Gastrocnemius medialis (tissue), 4 donors: ENCODE measurements at regions not wholly inside any gene's neighbourhood (a gene's known extent, or its start where the extent isn't known, plus 50 kb on each side); places are given as distances from the start of the nearest gene placed in this dataset.

ENCODE experiments used
- ATAC-seq, 2 donors: fragments of 150-250 bp; one replicate each; pipeline ENCODE4 v1.9.1; 2016
- DNase-seq, 2 donors: peaks; one replicate each; pipeline ENCODE4 v3.0.0-alpha.2; 2019
- H3K27ac ChIP-seq, 4 donors: fragments of 200-600 bp; sonication (generic); 1 replicate in 1 of 4; 2 replicates in 3 of 4; pipeline ENCODE4 v1.5.1; 2016 to 2018; ENCODE audit warnings: mild to moderate bottlenecking in 2 of 4, moderate library complexity in 1 of 4
- H3K27me3 ChIP-seq, 3 donors: fragments of 200-600 bp; sonication (generic) in 2 of 3; 1 replicate in 1 of 3; 2 replicates in 2 of 3; pipeline versions ENCODE4 v1.5.1 to v1.6.0; 2016 to 2019; ENCODE audit warnings: mild to moderate bottlenecking in 1 of 3, moderate library complexity in 1 of 3
- H3K36me3 ChIP-seq, 2 donors: fragments of 200-600 bp; sonication (generic) in 1 of 2; one replicate each; pipeline ENCODE4 v1.5.1; 2017 to 2018
- H3K4me1 ChIP-seq, 2 donors: fragments of 200-600 bp; sonication (generic) in 1 of 2; one replicate each; pipeline ENCODE4 v1.5.1; 2016 to 2017; ENCODE audit warnings: mild to moderate bottlenecking in 2 of 2
- H3K4me3 ChIP-seq, 4 donors: fragments of 200-600 bp; sonication (generic) in 3 of 4; 1 replicate in 1 of 4; 2 replicates in 3 of 4; pipeline ENCODE4 v1.5.1; 2016 to 2019; ENCODE audit warnings: mild to moderate bottlenecking in 2 of 4
- H3K9me3 ChIP-seq, 3 donors: fragments of 200-600 bp; sonication (generic) in 2 of 3; 1 replicate in 1 of 3; 2 replicates in 2 of 3; pipeline ENCODE4 v1.5.1; 2016 to 2019
- POLR2A ChIP-seq, 2 donors: fragments of 450-650 bp; IDR thresholded peaks; one replicate each; pipeline ENCODE4 v1.6.1; 2017; ENCODE audit warnings: antibody characterized with exemption in 2 of 2, mild to moderate bottlenecking in 2 of 2, moderate library complexity in 2 of 2
- in situ Hi-C, 4 donors: fragments of 200-750 bp; cut with MboI; loops; one replicate each; pipeline versions ENCODE4 v1.15.0 to v1.8.0; 2017; ENCODE audit warnings: low sequenced_read_pairs in 4 of 4
- intact Hi-C: fragments of 100-400 bp; cut with DNase I; formaldehyde crosslinking; loops from one replicate; pipeline ENCODE4 v1.15.1; 2023; ENCODE audit warnings: low total_unique reads
- TF ChIP-seq, protein P1 (sequence below), 5 experiments: fragments of 450-650 bp in 3 of 5; fragments of 200-600 bp in 2 of 5; sonication (generic) in 2 of 5; IDR thresholded peaks in 4 of 5; conservative IDR thresholded peaks in 1 of 5; 1 replicate in 4 of 5; 2 replicates in 1 of 5; pipeline ENCODE4 v1.5.1; 2016 to 2019; ENCODE audit warnings: antibody characterized with exemption in 5 of 5, mild to moderate bottlenecking in 3 of 5, moderate library complexity in 3 of 5

- in situ Hi-C loops: no loop called here
- no peaks in the 10 kb centered on the region for H3K27me3 ChIP-seq
- H3K4me1 ChIP-seq: no peaks in the 10 kb centered on the region
- DNase-seq (no peak), ATAC-seq (no peak)
- H3K4me3 ChIP-seq: no peak overlapping the region
- no peak for TF ChIP-seq POLR2A (IDR thresholded peaks at IDR 0.05)
- TF ChIP-seq, protein P1, sequence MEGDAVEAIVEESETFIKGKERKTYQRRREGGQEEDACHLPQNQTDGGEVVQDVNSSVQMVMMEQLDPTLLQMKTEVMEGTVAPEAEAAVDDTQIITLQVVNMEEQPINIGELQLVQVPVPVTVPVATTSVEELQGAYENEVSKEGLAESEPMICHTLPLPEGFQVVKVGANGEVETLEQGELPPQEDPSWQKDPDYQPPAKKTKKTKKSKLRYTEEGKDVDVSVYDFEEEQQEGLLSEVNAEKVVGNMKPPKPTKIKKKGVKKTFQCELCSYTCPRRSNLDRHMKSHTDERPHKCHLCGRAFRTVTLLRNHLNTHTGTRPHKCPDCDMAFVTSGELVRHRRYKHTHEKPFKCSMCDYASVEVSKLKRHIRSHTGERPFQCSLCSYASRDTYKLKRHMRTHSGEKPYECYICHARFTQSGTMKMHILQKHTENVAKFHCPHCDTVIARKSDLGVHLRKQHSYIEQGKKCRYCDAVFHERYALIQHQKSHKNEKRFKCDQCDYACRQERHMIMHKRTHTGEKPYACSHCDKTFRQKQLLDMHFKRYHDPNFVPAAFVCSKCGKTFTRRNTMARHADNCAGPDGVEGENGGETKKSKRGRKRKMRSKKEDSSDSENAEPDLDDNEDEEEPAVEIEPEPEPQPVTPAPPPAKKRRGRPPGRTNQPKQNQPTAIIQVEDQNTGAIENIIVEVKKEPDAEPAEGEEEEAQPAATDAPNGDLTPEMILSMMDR (IDR thresholded peaks at IDR 0.05 in 4 of 5, conservative IDR thresholded peaks at IDR 0.05 in 1 of 5): no peak
- no peaks in the 10 kb centered on the region for H3K36me3 ChIP-seq
- intact Hi-C loops: no loop called here
- H3K9me3 ChIP-seq: no peaks in the 10 kb centered on the region
- H3K27ac ChIP-seq: no peak overlapping the region
Measured at GRCh38 chr13:67632590-67632989, 402.5 kb upstream of the PCDH9 start.

DNA sequence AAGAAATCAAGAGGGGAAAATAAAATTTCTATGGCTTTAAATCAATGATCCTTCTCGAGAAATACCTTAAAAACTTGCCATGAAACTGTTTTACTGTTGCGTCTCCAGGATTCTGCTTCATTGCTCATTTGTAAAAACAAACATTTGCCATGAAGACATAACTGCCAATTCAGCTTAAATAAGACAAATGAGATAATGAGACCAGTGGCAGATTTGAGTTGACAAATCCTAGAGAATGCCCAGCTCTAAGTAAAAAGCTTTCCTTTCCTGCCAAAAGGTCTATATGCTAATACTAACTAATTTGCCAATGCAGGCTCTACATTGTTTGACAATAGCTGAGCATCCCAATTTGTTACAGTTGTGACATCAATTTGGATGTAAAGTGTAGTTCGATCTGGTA, 400.5 kb upstream of the PCDH9 start:
- no peak overlapping the region for H3K4me3 ChIP-seq
- no peaks in the 10 kb centered on the region for H3K27me3 ChIP-seq
- no peaks in the 10 kb centered on the region for H3K4me1 ChIP-seq
- no peaks in the 10 kb centered on the region for H3K36me3 ChIP-seq
- DNase-seq (no peak), ATAC-seq (no peak)
- no peak overlapping the region for H3K27ac ChIP-seq
- in situ Hi-C loops (no loop called here), intact Hi-C loops (no loop called here)
- TF ChIP-seq, protein P1 (IDR thresholded peaks at IDR 0.05 in 4 of 5, conservative IDR thresholded peaks at IDR 0.05 in 1 of 5): no peak
- TF ChIP-seq POLR2A (IDR thresholded peaks at IDR 0.05): no peak
- H3K9me3 ChIP-seq: no peaks in the 10 kb centered on the region

GRCh38 chr13:67623630-67624029, 393.5 kb upstream of the PCDH9 start:
- intact Hi-C loops (no loop called here), in situ Hi-C loops (no loop called here)
- H3K9me3 ChIP-seq: no peaks in the 10 kb centered on the region
- no peak overlapping the region for H3K27ac ChIP-seq
- no peaks in the 10 kb centered on the region for H3K36me3 ChIP-seq
- ATAC-seq (no peak), DNase-seq (no peak)
- H3K27me3 ChIP-seq: no peaks in the 10 kb centered on the region
- TF ChIP-seq, protein P1 (IDR thresholded peaks at IDR 0.05 in 4 of 5, conservative IDR thresholded peaks at IDR 0.05 in 1 of 5): no peak
- no peak for TF ChIP-seq POLR2A (IDR thresholded peaks at IDR 0.05)
- H3K4me3 ChIP-seq: no peak overlapping the region
- H3K4me1 ChIP-seq: no peaks in the 10 kb centered on the region

DNA sequence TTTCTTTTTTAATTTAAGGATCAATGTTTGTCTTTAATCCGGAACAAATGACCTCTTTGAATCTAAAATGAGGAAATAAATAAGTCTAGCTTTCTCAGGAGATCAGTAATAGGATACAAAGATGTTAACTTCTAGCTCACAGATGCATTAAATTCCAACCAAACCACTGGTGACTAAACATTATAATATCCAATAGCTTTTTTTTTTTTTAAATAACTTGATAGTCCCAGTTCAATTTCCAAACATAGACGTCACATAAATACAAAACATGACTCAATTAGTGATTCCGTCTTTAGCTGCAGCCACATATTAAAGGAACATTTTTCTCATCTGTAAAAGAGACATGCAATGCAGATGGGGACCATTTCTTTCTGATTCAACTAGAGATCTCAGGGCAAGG, 390.5 kb upstream of the PCDH9 start:
- intact Hi-C loops: no loop called here
- Histone ChIP-seq H3K27ac (no peak overlapping the region), H3K4me1 (no peaks in the 10 kb centered on the region), H3K9me3 (no peaks in the 10 kb centered on the region), H3K27me3 (no peaks in the 10 kb centered on the region), H3K4me3 (no peak overlapping the region), H3K36me3 (no peaks in the 10 kb centered on the region)
- ATAC-seq (no peak), DNase-seq (no peak)
- TF ChIP-seq, protein P1 (IDR thresholded peaks at IDR 0.05 in 4 of 5, conservative IDR thresholded peaks at IDR 0.05 in 1 of 5): no peak
- no peak for TF ChIP-seq POLR2A (IDR thresholded peaks at IDR 0.05)
- in situ Hi-C loops: no loop called here

DNA sequence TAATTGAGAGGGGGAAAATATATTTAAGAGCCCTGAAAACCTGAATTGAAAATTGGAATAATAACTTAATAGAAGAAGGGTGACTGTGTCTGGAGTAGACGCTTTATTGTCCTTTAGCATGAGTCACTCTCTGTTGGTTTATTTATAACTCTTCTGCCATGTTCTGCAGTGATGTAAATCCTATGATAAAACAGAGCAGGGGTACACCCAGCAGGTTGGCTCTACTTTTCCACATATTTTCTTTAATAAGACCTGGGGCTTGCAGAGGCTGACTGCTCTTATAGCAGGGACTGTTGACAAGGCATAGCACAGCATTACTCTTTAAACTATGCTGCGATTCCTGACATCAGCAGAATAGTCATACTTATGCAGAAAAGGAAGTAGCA, 389.9 kb upstream of the PCDH9 start:
- no peaks in the 10 kb centered on the region for H3K4me1 ChIP-seq
- no peaks in the 10 kb centered on the region for H3K36me3 ChIP-seq
- no peaks in the 10 kb centered on the region for H3K9me3 ChIP-seq
- no peaks in the 10 kb centered on the region for H3K27me3 ChIP-seq
- TF ChIP-seq, protein P1 (IDR thresholded peaks at IDR 0.05 in 4 of 5, conservative IDR thresholded peaks at IDR 0.05 in 1 of 5): no peak
- no peak for TF ChIP-seq POLR2A (IDR thresholded peaks at IDR 0.05)
- no peak overlapping the region for H3K27ac ChIP-seq
- no peak for ATAC-seq
- H3K4me3 ChIP-seq: no peak overlapping the region
- in situ Hi-C loops (no loop called here), intact Hi-C loops (no loop called here)
- DNase-seq: no peak
